ENCODE measurements at regions not wholly inside any gene's neighbourhood (a gene's known extent, or its start where the extent isn't known, plus 50 kb on each side); places are given as distances from the start of the nearest gene placed in this dataset.

DNA sequence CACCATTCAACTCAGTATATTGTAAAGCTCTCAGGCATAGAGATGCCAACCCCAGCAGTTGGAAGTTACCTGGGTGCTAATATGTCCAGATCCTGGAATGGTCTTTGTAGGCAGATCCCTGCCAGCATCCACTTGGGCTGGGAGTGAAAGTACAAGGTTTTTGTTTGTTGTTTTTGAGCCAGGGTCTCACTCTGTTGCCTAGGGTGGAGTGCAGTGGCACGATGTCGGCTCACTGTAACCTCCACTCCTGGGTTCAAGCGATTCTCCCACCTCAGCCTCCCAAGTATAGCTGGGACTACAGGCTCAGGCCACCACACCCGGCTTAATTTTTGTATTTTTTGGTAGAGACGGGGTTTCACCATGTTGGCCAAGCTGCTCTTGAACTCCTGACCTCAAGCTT lies 177.6 kb downstream of the IRF8 start:
- Histone ChIP-seq H3K4me1 (ENCODE audit: control insufficient read depth, insufficient read depth, low read length) (no peaks in the 10 kb centered on the region), H3K27ac (ENCODE audit: low read length) (no peak overlapping the region), H3K27me3 (ENCODE audit: control insufficient read depth, insufficient read depth, low read length) (no peaks in the 10 kb centered on the region), H3K36me3 (ENCODE audit: control insufficient read depth, insufficient read depth, low read length) (no peaks in the 10 kb centered on the region), H3K9me3 (ENCODE audit: control insufficient read depth, insufficient read depth, low read depth, low read length) (no peaks in the 10 kb centered on the region), H3K4me3 (ENCODE audit: low read depth in 2 of 2, low read length in 2 of 2) (no peak overlapping the region)
- ATAC-seq (no peak), DNase-seq (ENCODE audit: low read depth, low spot score) (no peak)
- ChIA-PET POLR2A (no interaction called here), CTCF (no interaction called here)
- no TSS peak for BruUV-seq (replicated peaks)
- intact Hi-C loops (cut with micrococcal nuclease; ENCODE audit: unreplicated experiment) (no loop called here), in situ Hi-C loops (cut with HindIII; ENCODE audit: low pct_unique_long_range_greater_than_20kb, low sequenced_read_pairs) (no loop called here)
- TF ChIP-seq POLR2AphosphoS5 (IDR thresholded peaks at IDR 0.05; ENCODE audit: low read depth, low read length) (no peak), REST (IDR thresholded peaks at IDR 0.05; ENCODE audit: insufficient read depth in 1 of 2, low read depth in 2 of 2, low read length in 1 of 2) (no peak), SIN3A (IDR thresholded peaks at IDR 0.05; ENCODE audit: borderline replicate concordance, insufficient read depth, low read depth, low read length) (no peak), TCF7L2 (IDR thresholded peaks at IDR 0.05; ENCODE audit: low read depth, low read length) (no peak)
- TF ChIP-seq, protein P1, sequence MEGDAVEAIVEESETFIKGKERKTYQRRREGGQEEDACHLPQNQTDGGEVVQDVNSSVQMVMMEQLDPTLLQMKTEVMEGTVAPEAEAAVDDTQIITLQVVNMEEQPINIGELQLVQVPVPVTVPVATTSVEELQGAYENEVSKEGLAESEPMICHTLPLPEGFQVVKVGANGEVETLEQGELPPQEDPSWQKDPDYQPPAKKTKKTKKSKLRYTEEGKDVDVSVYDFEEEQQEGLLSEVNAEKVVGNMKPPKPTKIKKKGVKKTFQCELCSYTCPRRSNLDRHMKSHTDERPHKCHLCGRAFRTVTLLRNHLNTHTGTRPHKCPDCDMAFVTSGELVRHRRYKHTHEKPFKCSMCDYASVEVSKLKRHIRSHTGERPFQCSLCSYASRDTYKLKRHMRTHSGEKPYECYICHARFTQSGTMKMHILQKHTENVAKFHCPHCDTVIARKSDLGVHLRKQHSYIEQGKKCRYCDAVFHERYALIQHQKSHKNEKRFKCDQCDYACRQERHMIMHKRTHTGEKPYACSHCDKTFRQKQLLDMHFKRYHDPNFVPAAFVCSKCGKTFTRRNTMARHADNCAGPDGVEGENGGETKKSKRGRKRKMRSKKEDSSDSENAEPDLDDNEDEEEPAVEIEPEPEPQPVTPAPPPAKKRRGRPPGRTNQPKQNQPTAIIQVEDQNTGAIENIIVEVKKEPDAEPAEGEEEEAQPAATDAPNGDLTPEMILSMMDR (IDR thresholded peaks at IDR 0.05) = no peak

DNA sequence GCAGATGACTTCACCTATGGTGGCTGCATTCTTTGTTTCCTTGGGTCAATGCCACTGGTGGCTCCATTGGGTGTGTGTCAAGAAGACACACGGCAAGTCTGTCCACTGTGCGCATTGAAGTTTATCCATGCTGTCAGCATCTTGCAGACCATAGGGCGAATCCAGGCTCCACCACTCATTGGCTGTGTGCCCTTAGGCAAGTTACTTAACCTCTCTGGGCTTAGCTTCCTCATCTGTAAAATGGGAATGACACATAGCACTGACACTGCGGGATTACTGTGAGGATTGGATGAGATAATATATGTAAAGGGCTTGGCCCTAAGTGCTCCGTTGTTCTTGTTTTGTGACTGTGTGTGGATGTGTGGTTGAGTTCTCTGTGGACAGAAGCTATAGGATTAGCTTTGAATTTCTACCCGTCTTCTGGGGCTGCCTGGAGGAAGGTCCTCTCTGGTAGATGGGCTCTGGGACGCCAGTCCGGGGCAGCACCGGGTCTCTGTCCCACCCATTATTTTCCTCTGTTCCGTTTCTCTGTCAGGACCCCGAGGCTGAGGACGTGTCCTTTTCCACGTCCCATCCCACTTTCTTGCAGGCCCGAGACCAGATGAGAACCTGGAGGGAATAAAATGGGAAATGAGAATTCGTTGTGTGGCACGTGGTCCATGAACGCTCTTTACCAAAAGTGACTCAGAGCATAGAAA lies 178.4 kb downstream of the IRF8 start:
- H3K4me3 ChIP-seq (ENCODE audit: low read depth in 2 of 2, low read length in 2 of 2) = no peak overlapping the region
- ATAC-seq (no peak), DNase-seq (ENCODE audit: low read depth, low spot score) (no peak)
- CTCF ChIA-PET = no interaction called here
- H3K4me1 ChIP-seq (ENCODE audit: control insufficient read depth, insufficient read depth, low read length) = no peaks in the 10 kb centered on the region
- BruUV-seq (replicated peaks) = no TSS peak
- POLR2A ChIA-PET = no interaction called here
- in situ Hi-C loops (cut with HindIII; ENCODE audit: low pct_unique_long_range_greater_than_20kb, low sequenced_read_pairs) (no loop called here), intact Hi-C loops (cut with micrococcal nuclease; ENCODE audit: unreplicated experiment) (no loop called here)
- H3K27me3 ChIP-seq (ENCODE audit: control insufficient read depth, insufficient read depth, low read length) = no peaks in the 10 kb centered on the region
- TF ChIP-seq REST (IDR thresholded peaks at IDR 0.05; ENCODE audit: insufficient read depth in 1 of 2, low read depth in 2 of 2, low read length in 1 of 2) (no peak), SIN3A (IDR thresholded peaks at IDR 0.05; ENCODE audit: borderline replicate concordance, insufficient read depth, low read depth, low read length) (no peak), TCF7L2 (IDR thresholded peaks at IDR 0.05; ENCODE audit: low read depth, low read length) (no peak), POLR2AphosphoS5 (IDR thresholded peaks at IDR 0.05; ENCODE audit: low read depth, low read length) (no peak)
- TF ChIP-seq, protein P1 (IDR thresholded peaks at IDR 0.05) = no peak
- no peaks in the 10 kb centered on the region for H3K9me3 ChIP-seq (ENCODE audit: control insufficient read depth, insufficient read depth, low read depth, low read length)
- no peak overlapping the region for H3K27ac ChIP-seq (ENCODE audit: low read length)
- H3K36me3 ChIP-seq (ENCODE audit: control insufficient read depth, insufficient read depth, low read length) = no peaks in the 10 kb centered on the region

Measured in Panc1 (cell line).